Osteoblast (primary cell): ENCODE measurements at regions not wholly inside any gene's neighbourhood (a gene's known extent, or its start where the extent isn't known, plus 50 kb on each side); places are given as distances from the start of the nearest gene placed in this dataset.

ENCODE experiments used
- DNase-seq: peaks from one replicate; pipeline ENCODE4 v3.0.0; 2011; ENCODE audit warnings: low spot score, mixed read lengths; ENCODE audit not compliant: insufficient read length; ENCODE audit errors: missing footprints
- H2AFZ ChIP-seq: 2 replicates; pipeline ENCODE4 v1.6.0; 2011; ENCODE audit warnings: mild to moderate bottlenecking, low read length
- H3K27ac ChIP-seq: 2 replicates; pipeline ENCODE4 v1.5.1; 2011; ENCODE audit warnings: mild to moderate bottlenecking, low read depth, low read length, moderate library complexity
- H3K27me3 ChIP-seq: 2 replicates; pipeline ENCODE4 v1.6.0; 2012; ENCODE audit warnings: mild to moderate bottlenecking, control low read depth, inconsistent platforms, low read length, moderate library complexity; ENCODE audit not compliant: insufficient read depth
- H3K36me3 ChIP-seq: 2 replicates; pipeline ENCODE4 v1.5.1; 2011; ENCODE audit warnings: mild to moderate bottlenecking, low read length, control low read depth, moderate library complexity; ENCODE audit not compliant: insufficient read depth
- H3K4me1 ChIP-seq: 2 replicates; pipeline ENCODE4 v1.5.1; 2011; ENCODE audit warnings: mild to moderate bottlenecking, low read length, control low read depth, moderate library complexity; ENCODE audit not compliant: insufficient read depth
- H3K4me2 ChIP-seq: 2 replicates; pipeline ENCODE4 v1.6.0; 2011; ENCODE audit warnings: mild to moderate bottlenecking, low read length; ENCODE audit not compliant: insufficient read depth
- H3K4me3 ChIP-seq: fragments of 200-600 bp; sonication (generic); 3 replicates; pipeline ENCODE4 v1.5.1; 2012; ENCODE audit warnings: mild to moderate bottlenecking, low read length, inconsistent platforms; ENCODE audit not compliant: insufficient read depth
- H3K79me2 ChIP-seq: 2 replicates; pipeline ENCODE4 v1.6.0; 2012; ENCODE audit warnings: mild to moderate bottlenecking, low read length, control low read depth, inconsistent platforms; ENCODE audit not compliant: insufficient read depth
- H3K9me3 ChIP-seq: 2 replicates; pipeline ENCODE4 v1.5.1; 2011; ENCODE audit warnings: low read depth, low read length, control low read depth
- H4K20me1 ChIP-seq: 2 replicates; pipeline ENCODE4 v1.6.0; 2012; ENCODE audit warnings: mild to moderate bottlenecking, low read length, control low read depth; ENCODE audit not compliant: insufficient read depth
- CTCF ChIP-seq: IDR thresholded peaks from 2 replicates; pipeline ENCODE4 v1.5.1; 2011; ENCODE audit warnings: mild to moderate bottlenecking, low read depth, low read length, moderate library complexity; ENCODE audit errors: extremely low read depth

GRCh38 chr3:176647987-176648386 lies 549.3 kb downstream of the TBL1XR1 start:
- Histone ChIP-seq H2AFZ (no peak overlapping the region), H4K20me1 (no peaks in the 10 kb centered on the region), H3K36me3 (no peaks in the 10 kb centered on the region), H3K27ac (no peak overlapping the region), H3K27me3 (no peaks in the 10 kb centered on the region), H3K9me3 (no peaks in the 10 kb centered on the region), H3K4me1 (no peaks in the 10 kb centered on the region), H3K4me3 (no peak overlapping the region), H3K4me2 (no peak overlapping the region), H3K79me2 (no peaks in the 10 kb centered on the region)
- no peak for TF ChIP-seq CTCF
- DNase-seq, result no peak

- no peak overlapping the region for H3K4me3 ChIP-seq
- no peaks in the 10 kb centered on the region for H3K36me3 ChIP-seq
- H3K79me2 ChIP-seq, result no peaks in the 10 kb centered on the region
- H3K4me1 ChIP-seq, result no peaks in the 10 kb centered on the region
- DNase-seq, result no peak
- H3K4me2 ChIP-seq, result no peak overlapping the region
- no peaks in the 10 kb centered on the region for H3K9me3 ChIP-seq
- no peaks in the 10 kb centered on the region for H3K27me3 ChIP-seq
- no peak overlapping the region for H3K27ac ChIP-seq
- no peaks in the 10 kb centered on the region for H4K20me1 ChIP-seq
- no peak overlapping the region for H2AFZ ChIP-seq
- no peak for TF ChIP-seq CTCF
These were observed 563.8 kb downstream of the TBL1XR1 start for GRCh38 chr3:176633511-176633910.

GRCh38 chr3:176632925-176633324 lies 564.4 kb downstream of the TBL1XR1 start:
- Histone ChIP-seq H3K4me1 (no peaks in the 10 kb centered on the region), H3K27me3 (no peaks in the 10 kb centered on the region), H2AFZ (no peak overlapping the region), H3K4me3 (no peak overlapping the region), H3K79me2 (no peaks in the 10 kb centered on the region), H3K4me2 (no peak overlapping the region), H3K27ac (no peak overlapping the region), H3K9me3 (no peaks in the 10 kb centered on the region), H3K36me3 (no peaks in the 10 kb centered on the region), H4K20me1 (no peaks in the 10 kb centered on the region)
- TF ChIP-seq CTCF, result no peak
- peak; percentile 3 for DNase-seq

- Histone ChIP-seq H3K27me3 (no peaks in the 10 kb centered on the region), H3K79me2 (no peaks in the 10 kb centered on the region), H3K27ac (no peak overlapping the region), H3K4me2 (no peak overlapping the region), H3K9me3 (no peaks in the 10 kb centered on the region), H4K20me1 (no peaks in the 10 kb centered on the region), H3K36me3 (no peaks in the 10 kb centered on the region), H2AFZ (no peak overlapping the region), H3K4me1 (no peaks in the 10 kb centered on the region), H3K4me3 (no peak overlapping the region)
- DNase-seq, result no peak
- TF ChIP-seq CTCF, result no peak
These were observed 566.1 kb downstream of the TBL1XR1 start for GRCh38 chr3:176631165-176631564.
